Astrocyte of the spinal cord (primary cell): ENCODE measurements at regions not wholly inside any gene's neighbourhood (a gene's known extent, or its start where the extent isn't known, plus 50 kb on each side); places are given as distances from the start of the nearest gene placed in this dataset.
"Not testable (repeated sequence)": the region's sequence is repeated elsewhere in the genome, so short reads cannot be mapped to it uniquely, and the experiment has no call there.

ENCODE experiments used
- DNase-seq: peaks from one replicate; pipeline ENCODE4 v3.0.0; 2011; ENCODE audit warnings: low read depth, low spot score
- H3K4me3 ChIP-seq: 2 replicates; pipeline ENCODE4 v1.5.1; 2011; ENCODE audit warnings: low read depth, mild to moderate bottlenecking, low read length, moderate library complexity
- in situ Hi-C: cut with HindIII; loops from 2 replicates; pipeline ENCODE4 v1.10.0; 2017; ENCODE audit warnings: low sequenced_read_pairs
- TF ChIP-seq, protein P1 (sequence below): IDR thresholded peaks from 2 replicates; pipeline ENCODE4 v1.5.1; 2012; ENCODE audit warnings: low read depth, mild to moderate bottlenecking, low read length, inconsistent platforms

DNA sequence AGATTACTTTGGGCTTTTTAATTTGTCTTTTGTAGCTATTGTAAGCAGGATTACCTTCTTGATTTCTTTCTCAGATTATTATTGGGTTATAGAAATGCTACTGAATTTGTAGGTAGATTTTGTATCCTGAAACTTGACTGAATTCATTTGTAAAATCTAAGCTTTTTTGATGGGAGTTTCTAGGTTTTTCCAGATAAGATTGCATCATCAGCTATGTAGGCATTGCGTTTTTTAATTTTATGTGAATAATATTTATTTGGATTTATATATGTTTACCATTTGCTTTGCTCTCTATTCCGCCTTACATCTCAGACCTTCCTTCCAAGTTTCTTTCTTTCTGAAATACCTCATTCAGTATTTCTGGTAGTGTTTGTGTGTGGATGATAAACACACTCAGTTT lies 351.7 kb upstream of the ANKRD30A start:
- in situ Hi-C loops, result no loop called here
- H3K4me3 ChIP-seq, result no peak overlapping the region
- DNase-seq, result no peak
- TF ChIP-seq, protein P1, sequence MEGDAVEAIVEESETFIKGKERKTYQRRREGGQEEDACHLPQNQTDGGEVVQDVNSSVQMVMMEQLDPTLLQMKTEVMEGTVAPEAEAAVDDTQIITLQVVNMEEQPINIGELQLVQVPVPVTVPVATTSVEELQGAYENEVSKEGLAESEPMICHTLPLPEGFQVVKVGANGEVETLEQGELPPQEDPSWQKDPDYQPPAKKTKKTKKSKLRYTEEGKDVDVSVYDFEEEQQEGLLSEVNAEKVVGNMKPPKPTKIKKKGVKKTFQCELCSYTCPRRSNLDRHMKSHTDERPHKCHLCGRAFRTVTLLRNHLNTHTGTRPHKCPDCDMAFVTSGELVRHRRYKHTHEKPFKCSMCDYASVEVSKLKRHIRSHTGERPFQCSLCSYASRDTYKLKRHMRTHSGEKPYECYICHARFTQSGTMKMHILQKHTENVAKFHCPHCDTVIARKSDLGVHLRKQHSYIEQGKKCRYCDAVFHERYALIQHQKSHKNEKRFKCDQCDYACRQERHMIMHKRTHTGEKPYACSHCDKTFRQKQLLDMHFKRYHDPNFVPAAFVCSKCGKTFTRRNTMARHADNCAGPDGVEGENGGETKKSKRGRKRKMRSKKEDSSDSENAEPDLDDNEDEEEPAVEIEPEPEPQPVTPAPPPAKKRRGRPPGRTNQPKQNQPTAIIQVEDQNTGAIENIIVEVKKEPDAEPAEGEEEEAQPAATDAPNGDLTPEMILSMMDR, result no peak

DNA sequence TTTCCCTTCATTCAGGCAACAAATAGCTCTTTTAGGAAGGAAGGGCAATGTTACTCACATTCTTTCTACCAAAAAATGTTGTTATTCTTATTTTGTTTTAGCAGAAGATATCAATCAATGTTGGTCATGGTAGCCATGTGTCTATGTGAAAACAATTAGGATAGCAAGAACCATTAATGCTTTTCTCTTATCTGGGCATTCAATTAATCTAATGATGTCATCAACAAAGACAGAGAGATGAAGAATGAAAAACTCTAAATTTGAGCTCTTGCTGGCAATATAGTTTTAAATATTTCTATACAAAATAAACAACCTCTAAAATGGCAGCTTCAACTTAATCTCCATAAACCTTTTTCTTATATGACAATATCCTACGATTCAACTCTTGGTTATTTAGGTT lies 353.7 kb upstream of the ANKRD30A start:
- in situ Hi-C loops, result no loop called here
- TF ChIP-seq, protein P1, result no peak
- H3K4me3 ChIP-seq, result no peak overlapping the region
- DNase-seq, result no peak

DNA sequence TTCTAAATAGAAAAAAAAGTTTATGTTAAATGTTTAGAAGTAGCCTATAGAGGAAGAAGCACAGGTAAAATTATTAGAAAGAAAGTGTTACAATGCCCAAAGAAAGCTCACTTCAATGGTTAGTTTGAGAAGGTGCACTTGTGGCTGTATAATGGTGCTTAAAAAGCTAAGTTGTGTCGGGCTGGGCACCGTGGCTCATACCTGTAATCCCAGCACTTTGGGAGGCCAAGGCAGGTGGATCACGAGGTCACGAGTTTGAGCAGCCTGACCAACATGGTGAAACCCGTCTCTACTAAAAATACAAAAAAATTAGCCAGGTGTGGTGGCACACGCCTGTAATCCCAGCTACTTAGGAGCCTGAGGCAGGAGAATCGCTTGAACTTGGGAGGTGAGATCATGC lies 355.7 kb upstream of the ANKRD30A start:
- in situ Hi-C loops, DNase-seq, H3K4me3 ChIP-seq: not testable (repeated sequence)

DNA sequence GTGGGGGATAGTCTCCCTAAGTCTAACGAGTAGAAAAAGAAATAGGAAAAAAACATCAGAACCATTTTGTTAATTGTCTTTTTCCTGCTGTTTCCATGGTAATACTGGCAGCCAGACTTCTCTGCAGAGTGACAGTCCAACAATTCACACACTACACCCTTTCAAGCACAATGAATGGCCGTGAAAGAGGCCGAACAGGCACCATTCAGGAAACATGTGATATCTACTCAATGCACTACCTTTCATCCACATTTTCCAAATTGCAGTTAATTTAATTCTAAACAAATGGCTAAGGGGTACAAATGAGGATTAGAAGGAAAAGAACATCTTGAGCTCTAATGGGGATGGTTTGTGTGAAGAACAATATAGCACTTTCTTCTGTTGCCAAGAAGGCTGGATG lies 358.5 kb upstream of the ANKRD30A start:
- H3K4me3 ChIP-seq, result no peak overlapping the region
- in situ Hi-C loops, result no loop called here
- DNase-seq, result no peak
- TF ChIP-seq, protein P1, result no peak

DNA sequence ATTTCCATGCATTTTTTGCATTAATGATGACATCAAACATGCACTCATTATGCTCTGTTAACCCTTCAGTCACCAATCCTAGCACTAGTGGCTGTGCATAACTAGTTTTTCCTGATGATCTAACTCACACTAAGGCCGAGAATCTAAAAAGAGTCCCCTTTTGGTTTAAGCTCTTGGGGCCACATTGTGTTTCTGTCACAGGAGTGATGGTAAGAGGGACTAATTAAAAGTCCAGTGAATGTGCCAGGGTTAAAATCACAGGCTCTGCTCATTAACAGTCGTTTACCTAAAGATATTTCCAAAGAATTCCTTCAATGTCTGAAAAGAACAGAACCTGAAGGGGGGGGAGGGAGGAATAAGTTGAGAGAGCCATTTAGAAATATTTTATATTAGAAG lies 359.0 kb upstream of the ANKRD30A start:
- H3K4me3 ChIP-seq, result no peak overlapping the region
- TF ChIP-seq, protein P1, result no peak
- DNase-seq, result no peak
- in situ Hi-C loops, result no loop called here

DNA sequence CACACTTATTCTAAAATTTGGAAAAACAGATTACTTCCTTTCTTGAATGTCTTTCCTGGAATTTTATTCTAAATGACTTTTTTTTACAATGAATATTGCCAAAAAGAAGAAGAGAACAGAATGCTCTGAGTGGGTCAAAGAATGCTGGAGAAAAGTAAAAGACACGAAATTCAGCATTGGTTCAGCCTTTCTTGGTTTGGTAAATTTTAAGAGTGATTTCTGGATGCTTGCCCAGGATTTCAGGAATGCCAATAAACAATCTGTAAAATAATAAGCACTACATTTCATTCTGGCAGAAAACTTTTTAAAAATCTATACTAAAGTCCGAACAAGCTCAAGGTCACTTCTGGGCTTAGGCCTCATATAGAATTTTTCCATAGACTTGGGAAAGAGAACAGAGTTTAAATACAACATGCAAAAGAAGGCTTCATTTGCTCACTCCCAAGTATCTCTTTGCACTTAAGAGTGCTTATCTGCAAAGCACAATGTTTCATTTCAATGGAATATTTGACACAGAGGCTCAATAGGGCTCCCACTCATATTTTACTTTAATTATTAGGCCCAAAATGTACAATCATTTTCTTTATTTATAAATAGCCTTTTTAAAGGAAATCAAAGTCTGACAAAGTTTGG lies 359.5 kb upstream of the ANKRD30A start:
- in situ Hi-C loops, result no loop called here
- TF ChIP-seq, protein P1, result no peak
- DNase-seq, result peak; percentile 60

DNA sequence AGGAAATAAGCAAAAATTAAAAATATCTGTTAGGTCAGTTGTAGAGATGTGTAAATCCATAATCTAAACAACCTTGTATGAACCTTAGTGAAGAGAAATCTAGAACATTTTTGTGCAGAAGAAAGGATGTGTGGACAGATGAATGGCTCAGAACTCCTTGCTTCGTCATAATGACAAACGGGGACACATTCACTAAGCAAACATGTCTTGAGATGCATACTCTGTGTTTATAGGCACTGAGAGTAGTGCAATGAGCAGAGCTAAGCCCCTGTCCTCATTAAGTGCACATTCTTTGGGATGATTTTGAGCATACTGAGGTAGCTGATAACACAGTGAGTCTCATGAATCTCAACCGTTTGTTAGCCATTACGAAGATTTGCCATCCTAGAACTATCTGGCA lies 360.6 kb upstream of the ANKRD30A start:
- in situ Hi-C loops, result no loop called here
- H3K4me3 ChIP-seq, result no peak overlapping the region
- TF ChIP-seq, protein P1, result no peak
- DNase-seq, result no peak

More for the DNA sequence above, 359.5 kb upstream of the ANKRD30A start:
- no peak overlapping the region for H3K4me3 ChIP-seq
